NCI-H2196 (cell line): ENCODE measurements at regions not wholly inside any gene's neighbourhood (a gene's known extent, or its start where the extent isn't known, plus 50 kb on each side); places are given as distances from the start of the nearest gene placed in this dataset.

Experiments used
- DNase-seq: peaks from one replicate; lab custom pipeline; 2025; ENCODE audit not compliant: unreplicated experiment; lab: John Stamatoyannopoulos, UW

- DNase-seq: no peak
Measured at GRCh38 chr2:237268004-237268708, 145.8 kb downstream of the COL6A3 start.

- DNase-seq: no peak
Measured at GRCh38 chr2:237269138-237269875, 144.7 kb downstream of the COL6A3 start.

- no peak for DNase-seq
Measured at GRCh38 chr2:237270520-237270919, 143.4 kb downstream of the COL6A3 start.

GRCh38 chr2:237271698-237272652 lies 142.0 kb downstream of the COL6A3 start:
- no peak for DNase-seq
